ENCODE measurements at regions not wholly inside any gene's neighbourhood (a gene's known extent, or its start where the extent isn't known, plus 50 kb on each side); places are given as distances from the start of the nearest gene placed in this dataset.
"Not testable (repeated sequence)": the region's sequence is repeated elsewhere in the genome, so short reads cannot be mapped to it uniquely, and the experiment has no call there.

DNA sequence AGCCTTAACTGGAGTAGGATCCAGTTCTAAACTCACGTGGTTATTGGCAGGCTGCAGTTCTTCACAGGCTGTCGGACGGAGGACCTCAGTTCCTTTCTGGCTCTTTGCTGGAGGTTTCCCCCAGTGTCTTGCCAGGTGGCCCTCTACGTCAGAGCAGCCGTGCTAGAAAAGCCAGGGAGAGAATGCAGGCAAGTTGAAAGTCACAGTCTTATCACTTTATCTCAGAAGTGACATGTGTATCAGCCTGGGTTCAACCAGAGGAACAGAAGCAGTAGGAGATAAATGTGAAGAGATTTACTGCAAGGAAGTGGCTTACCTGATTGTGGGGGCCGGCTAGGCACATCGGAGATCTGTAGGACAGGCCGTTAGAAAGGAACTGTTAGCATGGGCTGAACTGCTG is 125.3 kb upstream of the BNIP2 start:
- peaks cover 21% of the 10 kb centered on the region for H3K27me3 Mint-ChIP-seq (ENCODE audit: insufficient read depth)
- no peak overlapping the region for H3K27ac Mint-ChIP-seq
- intact Hi-C loops (cut with micrococcal nuclease) = no loop called here
- H3K4me1 Mint-ChIP-seq (ENCODE audit: low read depth) = peaks cover 15% of the 10 kb centered on the region
- no peak overlapping the region for H3K4me3 Mint-ChIP-seq
- DNase-seq (ENCODE audit: low spot score) = no peak
- H3K9me3 Mint-ChIP-seq = no peaks in the 10 kb centered on the region
- H3K36me3 Mint-ChIP-seq (ENCODE audit: low read depth) = no peaks in the 10 kb centered on the region

DNA sequence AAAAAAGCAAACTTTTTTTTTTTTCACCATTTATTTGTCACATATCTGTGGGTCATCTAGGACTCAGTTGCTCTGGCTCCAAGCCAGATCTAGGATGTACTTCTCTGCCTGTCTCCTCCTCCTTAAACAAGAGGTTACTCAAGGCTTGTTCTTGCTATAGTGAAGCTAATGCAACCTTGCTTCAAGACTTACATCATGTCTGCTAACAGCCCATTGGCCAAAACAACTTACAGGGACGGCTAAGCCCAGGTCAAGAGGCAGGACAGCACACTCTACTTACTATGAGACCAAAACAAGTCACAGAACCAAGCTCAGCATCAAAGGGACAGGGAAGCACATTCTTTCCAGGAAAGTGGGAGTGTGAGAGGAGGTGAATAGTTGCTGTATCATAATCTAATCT is 123.8 kb upstream of the BNIP2 start:
- no peak for DNase-seq (ENCODE audit: low spot score)
- Mint-ChIP-seq H3K9me3 (no peaks in the 10 kb centered on the region), H3K36me3 (ENCODE audit: low read depth) (no peaks in the 10 kb centered on the region), H3K4me3 (no peak overlapping the region), H3K27me3 (ENCODE audit: insufficient read depth) (peaks cover 17% of the 10 kb centered on the region), H3K27ac (no peak overlapping the region), H3K4me1 (ENCODE audit: low read depth) (peaks cover 15% of the 10 kb centered on the region)
- intact Hi-C loops (cut with micrococcal nuclease) = no loop called here

DNA sequence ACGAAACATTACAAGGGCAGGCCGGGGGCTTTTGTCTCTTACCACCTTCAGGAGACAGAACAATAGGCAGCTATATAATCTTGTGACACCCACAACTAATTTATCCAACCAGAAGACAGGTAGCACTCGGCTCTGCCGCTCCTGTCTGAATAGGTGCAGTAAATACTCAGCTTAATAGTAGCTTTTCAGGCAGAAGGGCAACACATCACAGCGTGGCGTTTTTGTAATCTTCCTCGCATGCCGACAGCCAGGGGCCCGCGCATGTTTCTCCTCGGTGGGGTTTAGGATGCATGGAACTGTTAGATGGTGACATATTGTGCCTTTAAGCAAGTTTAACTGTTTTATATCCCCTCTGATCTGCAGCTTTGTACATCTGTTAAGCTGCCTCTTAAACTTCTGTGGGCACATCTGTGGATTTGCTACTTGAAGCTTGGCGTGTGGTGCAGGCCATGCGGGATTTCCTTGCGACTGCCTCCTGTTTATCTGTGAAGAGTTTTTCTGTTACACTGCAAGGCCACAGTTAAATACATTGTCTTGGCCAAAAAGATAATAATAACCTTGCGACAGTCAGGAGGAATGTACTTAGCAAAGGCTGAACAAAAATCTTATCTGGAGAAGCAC is 123.2 kb upstream of the BNIP2 start:
- peaks cover 12% of the 10 kb centered on the region for H3K27me3 Mint-ChIP-seq (ENCODE audit: insufficient read depth)
- no peaks in the 10 kb centered on the region for H3K36me3 Mint-ChIP-seq (ENCODE audit: low read depth)
- no peaks in the 10 kb centered on the region for H3K9me3 Mint-ChIP-seq
- intact Hi-C loops (cut with micrococcal nuclease) = no loop called here
- DNase-seq (ENCODE audit: low spot score) = no peak
- peaks cover 15% of the 10 kb centered on the region for H3K4me1 Mint-ChIP-seq (ENCODE audit: low read depth)
- H3K27ac Mint-ChIP-seq = no peak overlapping the region
- no peak overlapping the region for H3K4me3 Mint-ChIP-seq

DNA sequence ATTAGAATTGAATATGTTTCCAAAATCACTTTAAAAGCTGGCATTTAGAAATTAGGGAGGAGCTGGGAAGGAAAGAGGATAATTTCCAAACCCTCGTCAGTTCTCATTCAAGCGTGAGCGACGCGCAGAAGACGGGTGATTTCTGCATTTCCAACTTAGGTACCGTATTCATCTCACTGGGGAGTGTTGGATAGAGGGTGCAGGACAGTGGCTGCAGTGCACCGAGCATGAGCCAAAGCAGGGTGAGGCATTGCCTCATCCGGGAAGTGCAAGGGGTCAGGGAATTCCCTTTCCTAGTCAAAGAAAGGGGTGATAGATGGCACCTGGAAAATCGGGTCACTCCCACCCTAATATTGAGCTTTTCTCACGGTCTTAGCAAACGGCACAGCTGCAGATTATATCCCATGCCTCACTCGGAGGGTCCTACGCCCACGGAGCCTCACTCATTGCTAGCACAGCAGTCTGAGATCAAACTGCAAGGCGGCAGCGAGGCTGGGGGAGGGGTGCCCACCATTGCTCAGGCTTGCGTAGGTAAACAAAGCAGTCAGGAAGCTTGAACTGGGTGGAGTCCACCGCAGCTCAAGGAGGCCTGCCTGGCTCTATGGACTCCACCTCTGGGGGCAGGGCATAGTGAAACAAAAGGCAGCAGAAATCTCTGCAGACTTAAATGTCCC is 114.3 kb upstream of the BNIP2 start:
- intact Hi-C loops (cut with micrococcal nuclease) = loop anchor here (5.0 kb wide), 1 partner anchor 194 kb away; no protein-coding TSS in a partner anchor
- H3K9me3 Mint-ChIP-seq = peaks cover 21% of the 10 kb centered on the region
- H3K27ac Mint-ChIP-seq = peak overlapping the region; percentile 43
- peak overlapping the region; percentile 63 for H3K4me3 Mint-ChIP-seq
- peak; percentile 73 for DNase-seq (ENCODE audit: low spot score)
- peaks cover 47% of the 10 kb centered on the region for H3K4me1 Mint-ChIP-seq (ENCODE audit: low read depth)
- peaks cover 12% of the 10 kb centered on the region for H3K36me3 Mint-ChIP-seq (ENCODE audit: low read depth)
- H3K27me3 Mint-ChIP-seq (ENCODE audit: insufficient read depth) = not testable (repeated sequence)

DNA sequence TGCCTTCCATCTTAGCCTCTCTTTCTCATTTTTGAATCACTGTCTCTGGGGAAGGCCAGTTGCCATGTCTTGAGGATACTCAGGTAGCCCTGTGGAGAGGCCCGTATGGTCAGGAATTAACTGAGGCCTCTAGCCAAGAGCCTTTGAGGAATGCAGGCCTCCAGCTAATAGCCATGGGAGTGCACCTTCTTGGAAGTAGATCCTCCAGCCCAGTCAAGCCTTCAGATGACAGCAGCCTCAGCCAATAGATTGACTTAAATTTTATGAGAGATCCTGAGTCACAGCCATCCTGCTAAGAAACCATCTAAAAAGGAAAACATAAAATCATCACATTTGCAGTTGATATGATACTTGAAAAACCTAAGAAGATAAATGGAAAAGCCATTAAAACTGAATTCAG is 112.5 kb upstream of the BNIP2 start:
- Mint-ChIP-seq H3K27ac (peak overlapping the region; percentile 4), H3K36me3 (ENCODE audit: low read depth) (peaks cover 12% of the 10 kb centered on the region), H3K4me1 (ENCODE audit: low read depth) (peaks cover 59% of the 10 kb centered on the region), H3K9me3 (peaks cover 21% of the 10 kb centered on the region), H3K4me3 (no peak overlapping the region), H3K27me3 (ENCODE audit: insufficient read depth) (peaks cover 8% of the 10 kb centered on the region)
- no peak for DNase-seq (ENCODE audit: low spot score)
- intact Hi-C loops (cut with micrococcal nuclease) = loop anchor here (5.0 kb wide), 1 partner anchor 196 kb away; no protein-coding TSS in a partner anchor

DNA sequence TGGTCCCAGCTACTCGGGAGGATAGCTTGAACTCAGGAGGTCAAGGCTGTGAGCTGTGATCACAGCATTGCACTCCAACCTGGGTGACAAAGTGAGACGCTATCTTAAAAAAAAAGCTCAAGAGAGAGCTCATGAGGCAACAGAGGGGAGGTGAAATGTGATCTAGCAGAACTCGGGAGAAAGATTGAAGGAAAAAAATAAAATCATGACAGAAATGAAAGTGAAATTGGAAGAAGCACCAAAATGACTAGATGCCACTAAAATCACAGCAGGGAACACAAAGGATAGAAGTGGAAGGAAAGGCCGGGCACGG is 109.4 kb upstream of the BNIP2 start:
- peaks cover 3% of the 10 kb centered on the region for H3K9me3 Mint-ChIP-seq
- peaks cover 10% of the 10 kb centered on the region for H3K27me3 Mint-ChIP-seq (ENCODE audit: insufficient read depth)
- H3K4me1 Mint-ChIP-seq (ENCODE audit: low read depth) = peaks cover 57% of the 10 kb centered on the region
- no peak for DNase-seq (ENCODE audit: low spot score)
- H3K4me3 Mint-ChIP-seq = peak overlapping the region; percentile 10
- intact Hi-C loops (cut with micrococcal nuclease) = loop anchor here (1.0 to 10.0 kb wide), 4 partner anchors 121 to 596 kb away; partner anchors contain the start of gene ANXA2
- H3K27ac Mint-ChIP-seq = peak overlapping the region; percentile 4
- H3K36me3 Mint-ChIP-seq (ENCODE audit: low read depth) = no peaks in the 10 kb centered on the region

DNA sequence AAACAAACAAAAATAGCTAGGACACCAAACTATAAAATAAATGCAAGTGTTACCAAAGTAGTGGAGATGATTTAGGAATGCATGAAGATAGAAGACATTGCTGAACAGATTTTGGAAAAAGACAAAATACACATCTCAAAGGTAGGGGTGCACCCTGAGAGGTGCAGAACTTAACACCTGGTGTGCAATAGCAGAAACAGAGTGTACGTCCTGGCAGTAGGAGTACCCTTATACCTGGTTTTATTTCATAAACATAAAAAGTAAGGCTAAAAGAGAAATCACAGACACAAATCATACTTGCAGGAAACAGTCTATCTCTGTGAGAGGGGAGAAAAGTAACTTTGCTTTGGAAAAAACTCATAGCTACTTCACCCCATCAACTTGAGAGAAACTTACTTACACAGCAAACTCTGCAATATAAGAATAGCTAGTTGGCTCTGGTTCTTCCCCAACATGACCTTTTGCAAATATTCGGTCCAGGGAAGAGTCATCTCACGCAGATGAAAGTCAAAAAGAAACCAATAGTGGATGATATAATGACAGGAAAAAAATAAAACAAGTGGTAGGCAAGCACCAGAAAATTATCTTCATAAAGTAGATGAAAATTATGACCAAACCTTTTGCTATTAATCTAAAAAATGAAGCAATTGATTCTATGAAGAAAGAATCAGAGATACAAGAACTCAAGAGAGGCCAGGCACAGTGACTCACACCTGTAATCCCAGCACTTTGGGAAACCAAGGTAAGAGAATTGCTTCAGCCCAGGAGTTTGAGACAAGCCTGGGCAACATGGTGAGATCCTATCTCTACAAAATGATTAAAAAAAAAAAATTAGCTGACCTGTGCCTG is 108.9 kb upstream of the BNIP2 start:
- peaks cover 3% of the 10 kb centered on the region for H3K9me3 Mint-ChIP-seq
- peak overlapping the region; percentile 49 for H3K27ac Mint-ChIP-seq
- H3K27me3 Mint-ChIP-seq (ENCODE audit: insufficient read depth) = peaks cover 10% of the 10 kb centered on the region
- H3K4me1 Mint-ChIP-seq (ENCODE audit: low read depth) = peaks cover 52% of the 10 kb centered on the region
- DNase-seq (ENCODE audit: low spot score) = no peak
- intact Hi-C loops (cut with micrococcal nuclease) = loop anchor here (1.0 to 10.0 kb wide), 4 partner anchors 121 to 597 kb away; partner anchors contain the start of gene ANXA2
- peak overlapping the region; percentile 10 for H3K4me3 Mint-ChIP-seq
- no peaks in the 10 kb centered on the region for H3K36me3 Mint-ChIP-seq (ENCODE audit: low read depth)

DNA sequence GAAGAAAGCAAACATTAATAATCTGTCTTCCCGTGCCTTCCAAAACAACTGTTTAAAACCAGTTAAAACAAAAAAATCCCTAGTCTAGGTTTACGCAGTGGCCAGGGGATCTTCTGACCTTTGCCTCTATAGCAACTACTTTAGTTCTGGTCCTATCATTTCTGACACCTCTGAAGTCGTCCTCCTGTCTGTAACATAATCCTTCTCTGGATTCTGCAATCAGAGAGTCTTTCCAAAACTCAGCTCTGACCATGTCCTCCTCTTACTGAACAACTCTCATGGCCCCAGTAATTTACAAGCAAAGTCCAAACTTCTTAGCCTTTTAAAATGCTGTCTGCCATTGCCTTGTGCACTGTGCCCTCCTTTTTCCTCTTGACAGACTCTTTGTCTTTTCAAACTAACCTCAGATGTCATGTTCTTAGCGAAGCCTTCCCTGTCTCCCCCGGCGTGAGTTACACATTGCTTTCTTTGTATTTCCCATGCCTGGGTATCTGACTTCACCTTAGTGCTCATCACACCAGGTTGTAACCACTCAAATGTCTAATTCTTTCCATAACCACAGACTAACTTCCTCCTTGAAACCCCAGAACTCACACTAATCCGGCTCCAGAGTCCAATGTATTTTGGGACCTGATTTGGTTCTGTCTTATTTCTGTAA is 105.2 kb upstream of the BNIP2 start:
- H3K4me1 Mint-ChIP-seq (ENCODE audit: low read depth) = peaks cover 41% of the 10 kb centered on the region
- peaks cover 12% of the 10 kb centered on the region for H3K27me3 Mint-ChIP-seq (ENCODE audit: insufficient read depth)
- DNase-seq (ENCODE audit: low spot score) = no peak
- H3K9me3 Mint-ChIP-seq = no peaks in the 10 kb centered on the region
- H3K27ac Mint-ChIP-seq = peak overlapping the region; percentile 21
- intact Hi-C loops (cut with micrococcal nuclease) = loop anchor here (10.0 kb wide), 2 partner anchors 360 to 600 kb away; partner anchors contain the start of gene ANXA2
- peaks cover 1% of the 10 kb centered on the region for H3K36me3 Mint-ChIP-seq (ENCODE audit: low read depth)
- peak overlapping the region; percentile 49 for H3K4me3 Mint-ChIP-seq

DNA sequence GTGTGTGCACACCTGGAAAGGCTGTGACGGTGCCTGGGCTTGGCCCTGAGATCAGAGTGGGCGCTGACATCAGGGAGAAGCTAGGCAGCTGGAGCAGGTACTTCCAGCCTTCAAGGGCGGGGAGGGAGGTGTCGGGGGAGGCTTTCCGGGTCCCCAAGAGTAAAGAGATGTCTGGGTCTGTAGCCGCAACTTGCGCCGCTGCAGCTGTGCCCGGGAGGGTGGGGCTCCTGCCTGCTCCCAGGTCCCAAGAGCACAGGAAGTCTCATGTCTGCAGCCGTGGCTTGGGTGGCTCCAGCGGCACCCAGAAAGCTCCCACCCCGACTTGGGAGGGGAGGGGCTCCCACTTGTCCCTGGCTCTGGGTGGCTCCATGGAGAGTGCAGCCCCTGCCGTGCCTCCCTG is 103.2 kb upstream of the BNIP2 start:
- DNase-seq (ENCODE audit: low spot score) = no peak
- H3K36me3 Mint-ChIP-seq (ENCODE audit: low read depth) = peaks cover 1% of the 10 kb centered on the region
- peak overlapping the region; percentile 30 for H3K27ac Mint-ChIP-seq
- peaks cover 29% of the 10 kb centered on the region for H3K4me1 Mint-ChIP-seq (ENCODE audit: low read depth)
- peaks cover 12% of the 10 kb centered on the region for H3K27me3 Mint-ChIP-seq (ENCODE audit: insufficient read depth)
- H3K9me3 Mint-ChIP-seq = no peaks in the 10 kb centered on the region
- peak overlapping the region; percentile 54 for H3K4me3 Mint-ChIP-seq
- intact Hi-C loops (cut with micrococcal nuclease) = loop anchor here (10.0 kb wide), 2 partner anchors 362 to 602 kb away; partner anchors contain the start of gene ANXA2

DNA sequence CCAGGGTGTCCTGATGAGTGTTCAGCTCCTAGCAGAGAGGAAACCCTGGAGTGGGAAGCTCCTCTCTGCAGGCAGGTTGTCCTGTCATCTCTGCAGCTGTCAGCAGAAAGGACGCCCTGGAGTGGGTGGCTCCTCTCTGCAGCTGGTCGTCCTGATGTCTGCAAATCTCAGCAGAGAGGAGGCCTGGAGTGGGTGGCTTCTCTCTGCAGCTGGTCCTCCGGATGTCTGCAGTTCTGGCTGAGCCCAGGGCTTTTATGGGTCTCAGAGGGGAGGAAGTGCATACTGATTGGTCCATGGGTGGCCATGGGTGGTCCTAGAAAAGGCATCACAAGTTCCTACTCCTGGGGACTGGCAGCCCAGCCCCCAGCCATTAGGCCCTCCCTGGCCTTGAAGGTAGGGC is 102.6 kb upstream of the BNIP2 start:
- Mint-ChIP-seq H3K27me3 (ENCODE audit: insufficient read depth) (peaks cover 12% of the 10 kb centered on the region), H3K36me3 (ENCODE audit: low read depth) (peaks cover 1% of the 10 kb centered on the region), H3K27ac (no peak overlapping the region), H3K4me3 (no peak overlapping the region), H3K9me3 (no peaks in the 10 kb centered on the region), H3K4me1 (ENCODE audit: low read depth) (peaks cover 28% of the 10 kb centered on the region)
- intact Hi-C loops (cut with micrococcal nuclease) = loop anchor here (10.0 kb wide), 2 partner anchors 363 to 603 kb away; partner anchors contain the start of gene ANXA2
- DNase-seq (ENCODE audit: low spot score) = no peak

DNA sequence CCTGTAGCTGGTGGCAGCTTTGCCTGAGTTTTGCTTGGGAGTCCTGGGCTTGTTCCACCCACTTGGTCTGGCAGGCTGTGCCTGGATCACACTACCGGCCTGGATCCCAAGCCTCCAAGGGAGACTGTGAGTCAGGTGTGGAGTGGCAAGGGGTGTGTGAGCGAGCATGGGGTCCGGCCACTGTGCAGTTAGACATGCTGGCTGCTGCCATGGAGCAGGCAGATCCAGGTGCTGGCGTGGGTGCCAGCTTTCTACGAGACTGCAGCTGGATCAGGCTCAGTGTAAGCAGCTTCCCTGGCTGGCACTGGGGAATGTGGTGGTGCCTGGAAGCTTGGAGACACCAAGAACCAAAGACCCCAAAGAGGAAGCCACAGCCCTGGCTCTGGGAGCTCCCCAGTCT is 102.0 kb upstream of the BNIP2 start:
- H3K9me3 Mint-ChIP-seq = no peaks in the 10 kb centered on the region
- peaks cover 1% of the 10 kb centered on the region for H3K36me3 Mint-ChIP-seq (ENCODE audit: low read depth)
- no peak overlapping the region for H3K4me3 Mint-ChIP-seq
- H3K27ac Mint-ChIP-seq = no peak overlapping the region
- H3K4me1 Mint-ChIP-seq (ENCODE audit: low read depth) = peaks cover 28% of the 10 kb centered on the region
- intact Hi-C loops (cut with micrococcal nuclease) = loop anchor here (10.0 kb wide), 2 partner anchors 364 to 604 kb away; partner anchors contain the start of gene ANXA2
- no peak for DNase-seq (ENCODE audit: low spot score)
- peaks cover 9% of the 10 kb centered on the region for H3K27me3 Mint-ChIP-seq (ENCODE audit: insufficient read depth)

DNA sequence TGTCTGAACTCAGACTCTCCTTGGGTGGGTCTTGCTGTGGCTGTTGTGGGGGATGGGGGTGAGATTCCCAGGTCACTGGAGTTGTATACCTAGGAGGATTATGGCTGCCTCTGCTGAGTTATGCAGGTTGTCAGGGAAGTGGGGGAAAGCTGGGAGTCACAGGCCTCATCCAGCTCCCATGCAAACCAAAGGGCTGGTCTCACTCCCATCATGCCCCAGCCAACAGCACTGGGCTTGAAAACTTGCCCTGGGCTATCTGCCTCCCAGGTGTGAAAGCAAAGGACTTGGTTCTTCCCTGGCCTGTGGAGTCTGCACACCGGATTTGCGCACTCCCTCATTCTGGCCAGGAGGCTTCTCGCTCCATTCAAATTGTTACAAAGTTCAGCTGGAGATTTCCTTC is 97.3 kb upstream of the BNIP2 start:
- peaks cover 14% of the 10 kb centered on the region for H3K4me1 Mint-ChIP-seq (ENCODE audit: low read depth)
- DNase-seq (ENCODE audit: low spot score); H3K36me3 Mint-ChIP-seq (ENCODE audit: low read depth); intact Hi-C loops (cut with micrococcal nuclease); H3K4me3 Mint-ChIP-seq; H3K27ac Mint-ChIP-seq; H3K27me3 Mint-ChIP-seq (ENCODE audit: insufficient read depth); H3K9me3 Mint-ChIP-seq: not testable (repeated sequence)
